ENCODE measurements at regions not wholly inside any gene's neighbourhood (a gene's known extent, or its start where the extent isn't known, plus 50 kb on each side); places are given as distances from the start of the nearest gene placed in this dataset.

DNA sequence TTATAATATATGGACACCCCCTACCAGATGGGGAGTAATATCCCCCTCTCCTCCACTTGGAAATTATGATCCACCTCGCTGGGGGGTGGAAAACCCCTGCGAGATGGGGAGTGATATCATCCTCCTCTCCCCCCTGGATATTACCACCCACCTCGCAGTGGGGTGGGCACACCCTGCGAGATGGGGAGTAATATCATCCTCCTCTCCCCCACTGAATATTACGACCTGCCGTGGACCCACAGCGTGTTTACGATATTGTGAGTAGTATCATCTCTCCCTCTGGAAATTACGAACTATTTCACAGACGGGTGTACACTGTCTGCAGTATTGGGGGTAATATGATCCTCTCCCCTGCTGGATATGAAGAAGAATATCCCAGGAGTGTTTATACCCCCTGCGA, 228.3 kb upstream of the WSCD1 start:
- H3K9me3 Mint-ChIP-seq, result no peaks in the 10 kb centered on the region
- H3K27ac Mint-ChIP-seq, result no peak overlapping the region
- no peak overlapping the region for H3K27ac ChIP-seq (ENCODE audit: low read length)
- H3K27me3 Mint-ChIP-seq (ENCODE audit: low read depth in 2 of 2), result peaks cover 3 to 10% of the 10 kb centered on the region in 2 donors
- no peak overlapping the region for H3K4me3 ChIP-seq (ENCODE audit: low read length)
- WGBS (ENCODE audit: insufficient coverage), result 93% methylated on average over 10 of the region's 11 CpGs
- no peaks in the 10 kb centered on the region for H3K36me3 Mint-ChIP-seq
- H3K4me1 ChIP-seq (ENCODE audit: control insufficient read depth, insufficient read depth, low read length), result no peaks in the 10 kb centered on the region
- DNase-seq (no peak), ATAC-seq (no peak)
- TF ChIP-seq, protein P1, sequence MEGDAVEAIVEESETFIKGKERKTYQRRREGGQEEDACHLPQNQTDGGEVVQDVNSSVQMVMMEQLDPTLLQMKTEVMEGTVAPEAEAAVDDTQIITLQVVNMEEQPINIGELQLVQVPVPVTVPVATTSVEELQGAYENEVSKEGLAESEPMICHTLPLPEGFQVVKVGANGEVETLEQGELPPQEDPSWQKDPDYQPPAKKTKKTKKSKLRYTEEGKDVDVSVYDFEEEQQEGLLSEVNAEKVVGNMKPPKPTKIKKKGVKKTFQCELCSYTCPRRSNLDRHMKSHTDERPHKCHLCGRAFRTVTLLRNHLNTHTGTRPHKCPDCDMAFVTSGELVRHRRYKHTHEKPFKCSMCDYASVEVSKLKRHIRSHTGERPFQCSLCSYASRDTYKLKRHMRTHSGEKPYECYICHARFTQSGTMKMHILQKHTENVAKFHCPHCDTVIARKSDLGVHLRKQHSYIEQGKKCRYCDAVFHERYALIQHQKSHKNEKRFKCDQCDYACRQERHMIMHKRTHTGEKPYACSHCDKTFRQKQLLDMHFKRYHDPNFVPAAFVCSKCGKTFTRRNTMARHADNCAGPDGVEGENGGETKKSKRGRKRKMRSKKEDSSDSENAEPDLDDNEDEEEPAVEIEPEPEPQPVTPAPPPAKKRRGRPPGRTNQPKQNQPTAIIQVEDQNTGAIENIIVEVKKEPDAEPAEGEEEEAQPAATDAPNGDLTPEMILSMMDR (IDR thresholded peaks at IDR 0.05), result no peak
- no peaks in the 10 kb centered on the region for H3K27me3 ChIP-seq (ENCODE audit: control insufficient read depth, insufficient read depth, low read length)
- H3K9me3 ChIP-seq (ENCODE audit: control insufficient read depth, insufficient read depth, low read length), result no peaks in the 10 kb centered on the region
- H3K36me3 ChIP-seq (ENCODE audit: control insufficient read depth, insufficient read depth, low read length), result no peaks in the 10 kb centered on the region
- intact Hi-C loops (cut with micrococcal nuclease), result no loop called here
- no peaks in the 10 kb centered on the region for H3K4me1 Mint-ChIP-seq
- no peak overlapping the region for H3K4me3 Mint-ChIP-seq

DNA sequence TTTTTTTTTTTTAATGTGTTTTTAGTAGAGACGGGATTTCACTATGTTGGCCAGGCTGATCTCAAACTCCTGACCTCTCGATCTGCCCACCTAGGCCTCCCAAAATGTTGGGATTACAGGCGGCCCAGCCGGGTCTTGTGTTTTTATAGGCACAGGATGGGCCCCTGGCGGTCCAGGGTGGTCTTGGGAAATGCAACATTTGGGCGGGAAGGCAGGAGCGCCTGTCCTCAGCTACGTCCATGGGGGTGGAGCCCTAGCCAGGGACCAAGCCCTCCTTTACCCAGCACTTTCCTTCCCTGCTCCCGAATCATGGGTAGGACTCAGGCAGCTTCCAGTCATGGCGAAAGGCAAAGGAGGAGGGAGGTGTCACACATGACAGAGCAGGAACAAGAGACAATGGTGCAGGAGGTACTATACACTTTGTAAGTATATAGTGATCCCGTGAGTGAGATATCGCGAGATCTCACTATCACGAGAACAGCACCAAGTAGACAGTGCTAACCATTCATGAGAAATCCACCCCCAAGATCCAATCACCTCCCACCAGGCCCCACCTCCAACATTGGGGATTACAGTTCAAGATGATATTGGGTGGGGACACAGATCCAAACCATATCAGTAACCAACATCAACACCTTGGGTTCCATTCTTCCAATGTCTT, 226.7 kb upstream of the WSCD1 start:
- Histone ChIP-seq H3K4me1 (ENCODE audit: control insufficient read depth, insufficient read depth, low read length) (no peaks in the 10 kb centered on the region), H3K36me3 (ENCODE audit: control insufficient read depth, insufficient read depth, low read length) (no peaks in the 10 kb centered on the region), H3K9me3 (ENCODE audit: control insufficient read depth, insufficient read depth, low read length) (no peaks in the 10 kb centered on the region), H3K27ac (ENCODE audit: low read length) (no peak overlapping the region), H3K4me3 (ENCODE audit: low read length) (no peak overlapping the region), H3K27me3 (ENCODE audit: control insufficient read depth, insufficient read depth, low read length) (no peaks in the 10 kb centered on the region)
- peaks cover 0 to under 1% of the 10 kb centered on the region in 2 donors for H3K9me3 Mint-ChIP-seq
- H3K4me3 Mint-ChIP-seq, result no peak overlapping the region
- ATAC-seq (no peak), DNase-seq (no peak)
- H3K27me3 Mint-ChIP-seq (ENCODE audit: low read depth in 2 of 2), result peaks cover 3 to 20% of the 10 kb centered on the region in 2 donors
- no peak overlapping the region for H3K27ac Mint-ChIP-seq
- 93% methylated on average over 13 of the region's 14 CpGs for WGBS (ENCODE audit: insufficient coverage)
- no peaks in the 10 kb centered on the region for H3K36me3 Mint-ChIP-seq
- no peaks in the 10 kb centered on the region for H3K4me1 Mint-ChIP-seq
- intact Hi-C loops (cut with micrococcal nuclease), result no loop called here
- TF ChIP-seq, protein P1 (IDR thresholded peaks at IDR 0.05), result no peak

DNA sequence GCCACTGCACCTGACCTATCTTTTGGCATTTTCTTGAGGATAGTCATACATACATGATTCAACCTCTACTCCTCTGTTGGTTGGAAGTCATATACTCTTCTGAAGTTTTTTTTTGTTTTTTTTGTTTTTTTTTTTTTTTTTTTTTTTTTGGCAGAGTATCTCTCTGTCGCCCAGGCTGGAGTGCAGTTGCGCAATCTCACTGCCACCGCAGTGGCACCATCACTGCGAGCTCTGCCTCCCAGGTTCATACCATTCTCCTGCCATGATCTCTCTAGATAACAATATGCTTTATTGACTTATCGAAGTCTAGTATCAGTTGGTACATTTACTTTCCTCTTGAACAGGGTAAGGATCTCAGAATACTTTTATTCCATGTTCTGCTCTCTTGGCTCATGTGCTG, 224.2 kb upstream of the WSCD1 start:
- intact Hi-C loops (cut with micrococcal nuclease), result no loop called here
- H3K27ac Mint-ChIP-seq, result no peak overlapping the region
- no peaks in the 10 kb centered on the region for H3K9me3 ChIP-seq (ENCODE audit: control insufficient read depth, insufficient read depth, low read length)
- peaks cover 0 to 2% of the 10 kb centered on the region in 2 donors for H3K9me3 Mint-ChIP-seq
- 93% methylated on average over 5 of the region's 5 CpGs for WGBS (ENCODE audit: insufficient coverage)
- no peaks in the 10 kb centered on the region for H3K27me3 ChIP-seq (ENCODE audit: control insufficient read depth, insufficient read depth, low read length)
- ATAC-seq (no peak), DNase-seq (no peak)
- no peaks in the 10 kb centered on the region for H3K36me3 Mint-ChIP-seq
- TF ChIP-seq, protein P1 (IDR thresholded peaks at IDR 0.05), result no peak
- H3K27me3 Mint-ChIP-seq (ENCODE audit: low read depth in 2 of 2), result peaks cover 3 to 24% of the 10 kb centered on the region in 2 donors
- H3K4me1 Mint-ChIP-seq, result no peaks in the 10 kb centered on the region
- H3K4me3 ChIP-seq (ENCODE audit: low read length), result no peak overlapping the region
- H3K27ac ChIP-seq (ENCODE audit: low read length), result no peak overlapping the region
- H3K4me1 ChIP-seq (ENCODE audit: control insufficient read depth, insufficient read depth, low read length), result no peaks in the 10 kb centered on the region
- H3K4me3 Mint-ChIP-seq, result no peak overlapping the region
- no peaks in the 10 kb centered on the region for H3K36me3 ChIP-seq (ENCODE audit: control insufficient read depth, insufficient read depth, low read length)
